ENCODE measurements at regions not wholly inside any gene's neighbourhood (a gene's known extent, or its start where the extent isn't known, plus 50 kb on each side); places are given as distances from the start of the nearest gene placed in this dataset.
A peak's percentile ranks its signal among the peaks of the same experiment; 100 is the strongest.

DNA sequence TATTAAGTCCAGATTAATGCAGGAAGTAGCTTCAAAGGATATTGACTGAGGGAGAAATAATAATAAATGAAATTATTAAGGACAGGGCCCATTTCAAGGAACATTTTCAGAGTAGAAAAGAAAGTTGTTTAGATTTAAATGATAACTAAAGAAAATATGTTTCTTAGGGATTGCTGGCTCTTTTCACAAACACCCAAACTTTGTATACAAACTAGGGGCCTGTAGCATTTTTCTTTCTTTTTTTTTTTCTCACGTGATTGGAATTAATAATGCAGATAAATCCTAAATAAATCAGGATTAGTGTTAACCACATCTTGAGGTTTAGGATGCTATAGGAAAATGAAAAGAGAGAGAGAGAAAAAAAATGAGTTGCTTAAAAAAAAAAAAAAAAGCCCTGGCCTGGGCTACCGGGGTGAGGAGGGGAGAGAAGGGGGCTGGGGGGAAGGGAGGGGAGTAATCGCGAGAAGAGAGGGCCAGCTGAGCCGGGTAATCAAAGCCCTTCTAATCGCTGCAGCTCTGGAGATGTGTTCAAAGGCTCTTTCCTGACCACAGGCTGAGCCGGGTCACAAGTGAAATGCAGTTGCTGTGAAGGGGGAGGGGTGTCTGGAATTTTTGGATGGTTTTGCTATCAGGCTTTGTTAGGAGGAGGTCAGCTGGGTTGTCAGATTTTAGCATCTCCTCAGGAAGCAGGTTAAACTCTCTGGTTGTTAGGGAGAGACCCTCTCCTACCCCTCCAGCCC lies 104.6 kb upstream of the ZFHX3 start:
- Histone ChIP-seq H3K4me1 (ENCODE audit: control insufficient read depth in 1 of 2, insufficient read depth in 2 of 2, low read depth in 1 of 2, low read length in 1 of 2) (peaks cover 0 to 2% of the 10 kb centered on the region in 2 experiments; a peak in 1 of 4 replicates), H3K4me2 (no peak overlapping the region), H4K20me1 (ENCODE audit: insufficient read depth) (no peaks in the 10 kb centered on the region), H2AFZ (ENCODE audit: low read depth) (no peak overlapping the region), H3K9me2 (no peaks in the 10 kb centered on the region), H3K27ac (ENCODE audit: low read depth in 2 of 2, low read length in 1 of 2) (no peak overlapping the region), H3K79me2 (ENCODE audit: insufficient read depth) (no peaks in the 10 kb centered on the region), H3K4me3 (ENCODE audit: low read depth in 2 of 2, low read length in 1 of 2) (no peak overlapping the region), H3K9me3 (no peaks in the 10 kb centered on the region), H3K9ac (no peak overlapping the region), H3K27me3 (ENCODE audit: insufficient read depth) (no peaks in the 10 kb centered on the region), H3K36me3 (replicated peaks in 1 of 2; ENCODE audit: control insufficient read depth in 1 of 2, insufficient read depth in 2 of 2, low read length in 1 of 2) (no peaks in the 10 kb centered on the region), H3F3A (replicated peaks; ENCODE audit: insufficient read depth) (no peaks in the 10 kb centered on the region)
- TF ChIP-seq MEF2A (IDR thresholded peaks at IDR 0.05; ENCODE audit: borderline replicate concordance, low read depth), result no peak
- no peak for TF ChIP-seq SMC3 (IDR thresholded peaks at IDR 0.05; ENCODE audit: low read depth, low read length)
- TF ChIP-seq RFX5 (IDR thresholded peaks at IDR 0.05; ENCODE audit: low read length), result no peak
- no peak for TF ChIP-seq NRF1 (IDR thresholded peaks at IDR 0.05; ENCODE audit: low read depth, low read length)
- no peak for TF ChIP-seq GABPA (IDR thresholded peaks at IDR 0.05; ENCODE audit: low read depth)
- TF ChIP-seq, protein P1, sequence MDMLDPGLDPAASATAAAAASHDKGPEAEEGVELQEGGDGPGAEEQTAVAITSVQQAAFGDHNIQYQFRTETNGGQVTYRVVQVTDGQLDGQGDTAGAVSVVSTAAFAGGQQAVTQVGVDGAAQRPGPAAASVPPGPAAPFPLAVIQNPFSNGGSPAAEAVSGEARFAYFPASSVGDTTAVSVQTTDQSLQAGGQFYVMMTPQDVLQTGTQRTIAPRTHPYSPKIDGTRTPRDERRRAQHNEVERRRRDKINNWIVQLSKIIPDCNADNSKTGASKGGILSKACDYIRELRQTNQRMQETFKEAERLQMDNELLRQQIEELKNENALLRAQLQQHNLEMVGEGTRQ (IDR thresholded peaks at IDR 0.05; ENCODE audit: borderline replicate concordance, low read depth, low read length), result no peak
- TF ChIP-seq, protein P2, sequence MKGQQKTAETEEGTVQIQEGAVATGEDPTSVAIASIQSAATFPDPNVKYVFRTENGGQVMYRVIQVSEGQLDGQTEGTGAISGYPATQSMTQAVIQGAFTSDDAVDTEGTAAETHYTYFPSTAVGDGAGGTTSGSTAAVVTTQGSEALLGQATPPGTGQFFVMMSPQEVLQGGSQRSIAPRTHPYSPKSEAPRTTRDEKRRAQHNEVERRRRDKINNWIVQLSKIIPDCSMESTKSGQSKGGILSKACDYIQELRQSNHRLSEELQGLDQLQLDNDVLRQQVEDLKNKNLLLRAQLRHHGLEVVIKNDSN (IDR thresholded peaks at IDR 0.05; ENCODE audit: borderline replicate concordance, low read depth), result no peak
- TF ChIP-seq FOXM1 (IDR thresholded peaks at IDR 0.05; ENCODE audit: low read depth), result no peak
- TF ChIP-seq, protein P3, sequence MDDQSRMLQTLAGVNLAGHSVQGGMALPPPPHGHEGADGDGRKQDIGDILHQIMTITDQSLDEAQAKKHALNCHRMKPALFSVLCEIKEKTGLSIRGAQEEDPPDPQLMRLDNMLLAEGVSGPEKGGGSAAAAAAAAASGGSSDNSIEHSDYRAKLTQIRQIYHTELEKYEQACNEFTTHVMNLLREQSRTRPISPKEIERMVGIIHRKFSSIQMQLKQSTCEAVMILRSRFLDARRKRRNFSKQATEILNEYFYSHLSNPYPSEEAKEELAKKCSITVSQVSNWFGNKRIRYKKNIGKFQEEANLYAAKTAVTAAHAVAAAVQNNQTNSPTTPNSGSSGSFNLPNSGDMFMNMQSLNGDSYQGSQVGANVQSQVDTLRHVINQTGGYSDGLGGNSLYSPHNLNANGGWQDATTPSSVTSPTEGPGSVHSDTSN (IDR thresholded peaks at IDR 0.05), result no peak
- TF ChIP-seq, protein P4, sequence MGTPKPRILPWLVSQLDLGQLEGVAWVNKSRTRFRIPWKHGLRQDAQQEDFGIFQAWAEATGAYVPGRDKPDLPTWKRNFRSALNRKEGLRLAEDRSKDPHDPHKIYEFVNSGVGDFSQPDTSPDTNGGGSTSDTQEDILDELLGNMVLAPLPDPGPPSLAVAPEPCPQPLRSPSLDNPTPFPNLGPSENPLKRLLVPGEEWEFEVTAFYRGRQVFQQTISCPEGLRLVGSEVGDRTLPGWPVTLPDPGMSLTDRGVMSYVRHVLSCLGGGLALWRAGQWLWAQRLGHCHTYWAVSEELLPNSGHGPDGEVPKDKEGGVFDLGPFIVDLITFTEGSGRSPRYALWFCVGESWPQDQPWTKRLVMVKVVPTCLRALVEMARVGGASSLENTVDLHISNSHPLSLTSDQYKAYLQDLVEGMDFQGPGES (IDR thresholded peaks at IDR 0.05; ENCODE audit: low read depth, low read length), result no peak
- ChIA-PET CTCF (no interaction called here), POLR2A (no interaction called here)
- DNase-seq, result peak; percentile 22
- 72% methylated on average over 7 of the region's 7 CpGs for WGBS (ENCODE audit: low lambda C conversion rate)

DNA sequence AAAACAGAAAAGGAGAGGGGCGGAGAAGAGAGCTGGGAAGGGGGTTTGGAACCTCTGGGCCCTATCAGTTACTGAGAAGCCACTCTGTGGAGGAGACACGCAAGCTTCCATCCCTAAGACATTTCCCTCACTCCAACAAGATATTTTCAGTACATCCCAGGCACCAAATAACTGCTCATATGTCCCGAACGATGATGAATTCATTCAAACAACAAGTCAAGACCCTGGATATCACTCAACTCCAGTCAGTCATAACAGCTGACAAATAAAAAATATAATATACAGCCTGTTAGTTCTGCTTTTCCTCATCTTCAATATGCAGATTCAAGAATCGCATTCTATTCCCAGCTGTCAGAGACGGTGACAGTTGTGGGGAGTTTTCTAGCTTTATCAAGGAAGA lies 104.0 kb upstream of the ZFHX3 start:
- WGBS (ENCODE audit: low lambda C conversion rate), result 96% methylated on average over 6 of the region's 6 CpGs
- Histone ChIP-seq H3F3A (replicated peaks; ENCODE audit: insufficient read depth) (no peaks in the 10 kb centered on the region), H3K9ac (no peak overlapping the region), H3K9me3 (no peaks in the 10 kb centered on the region), H3K27me3 (ENCODE audit: insufficient read depth) (no peaks in the 10 kb centered on the region), H3K9me2 (no peaks in the 10 kb centered on the region), H3K4me1 (ENCODE audit: control insufficient read depth in 1 of 2, insufficient read depth in 2 of 2, low read depth in 1 of 2, low read length in 1 of 2) (peaks cover 0 to 2% of the 10 kb centered on the region in 2 experiments; a peak in 1 of 4 replicates), H3K4me3 (ENCODE audit: low read depth in 2 of 2, low read length in 1 of 2) (no peak overlapping the region), H3K27ac (ENCODE audit: low read depth in 2 of 2, low read length in 1 of 2) (no peak overlapping the region), H4K20me1 (ENCODE audit: insufficient read depth) (no peaks in the 10 kb centered on the region), H3K4me2 (no peak overlapping the region), H3K36me3 (replicated peaks in 1 of 2; ENCODE audit: control insufficient read depth in 1 of 2, insufficient read depth in 2 of 2, low read length in 1 of 2) (no peaks in the 10 kb centered on the region), H3K79me2 (ENCODE audit: insufficient read depth) (no peaks in the 10 kb centered on the region), H2AFZ (ENCODE audit: low read depth) (no peak overlapping the region)
- CTCF ChIA-PET, result no interaction called here
- POLR2A ChIA-PET, result no interaction called here
- DNase-seq, result no peak
- TF ChIP-seq POLR2AphosphoS5 (IDR thresholded peaks at IDR 0.05; ENCODE audit: low read depth, low read length) (no peak), RXRA (IDR thresholded peaks at IDR 0.05; ENCODE audit: borderline replicate concordance, low read depth) (no peak), GATA2 (CRISPR knock-in tag; IDR thresholded peaks at IDR 0.05) (no peak), EP300 (IDR thresholded peaks at IDR 0.05; ENCODE audit: borderline replicate concordance in 1 of 2, low read depth in 1 of 2, low read length in 1 of 2) (no peak), CHD2 (IDR thresholded peaks at IDR 0.05; ENCODE audit: low read length, partially characterized antibody) (no peak), MXI1 (IDR thresholded peaks at IDR 0.05; ENCODE audit: low read depth, low read length) (no peak), RAD21 (IDR thresholded peaks at IDR 0.05; ENCODE audit: low read length) (no peak), YY1 (IDR thresholded peaks at IDR 0.05; ENCODE audit: low read depth) (no peak), SMC3 (IDR thresholded peaks at IDR 0.05; ENCODE audit: low read depth, low read length) (no peak), FOXM1 (IDR thresholded peaks at IDR 0.05; ENCODE audit: low read depth) (no peak)
- TF ChIP-seq, protein P5, sequence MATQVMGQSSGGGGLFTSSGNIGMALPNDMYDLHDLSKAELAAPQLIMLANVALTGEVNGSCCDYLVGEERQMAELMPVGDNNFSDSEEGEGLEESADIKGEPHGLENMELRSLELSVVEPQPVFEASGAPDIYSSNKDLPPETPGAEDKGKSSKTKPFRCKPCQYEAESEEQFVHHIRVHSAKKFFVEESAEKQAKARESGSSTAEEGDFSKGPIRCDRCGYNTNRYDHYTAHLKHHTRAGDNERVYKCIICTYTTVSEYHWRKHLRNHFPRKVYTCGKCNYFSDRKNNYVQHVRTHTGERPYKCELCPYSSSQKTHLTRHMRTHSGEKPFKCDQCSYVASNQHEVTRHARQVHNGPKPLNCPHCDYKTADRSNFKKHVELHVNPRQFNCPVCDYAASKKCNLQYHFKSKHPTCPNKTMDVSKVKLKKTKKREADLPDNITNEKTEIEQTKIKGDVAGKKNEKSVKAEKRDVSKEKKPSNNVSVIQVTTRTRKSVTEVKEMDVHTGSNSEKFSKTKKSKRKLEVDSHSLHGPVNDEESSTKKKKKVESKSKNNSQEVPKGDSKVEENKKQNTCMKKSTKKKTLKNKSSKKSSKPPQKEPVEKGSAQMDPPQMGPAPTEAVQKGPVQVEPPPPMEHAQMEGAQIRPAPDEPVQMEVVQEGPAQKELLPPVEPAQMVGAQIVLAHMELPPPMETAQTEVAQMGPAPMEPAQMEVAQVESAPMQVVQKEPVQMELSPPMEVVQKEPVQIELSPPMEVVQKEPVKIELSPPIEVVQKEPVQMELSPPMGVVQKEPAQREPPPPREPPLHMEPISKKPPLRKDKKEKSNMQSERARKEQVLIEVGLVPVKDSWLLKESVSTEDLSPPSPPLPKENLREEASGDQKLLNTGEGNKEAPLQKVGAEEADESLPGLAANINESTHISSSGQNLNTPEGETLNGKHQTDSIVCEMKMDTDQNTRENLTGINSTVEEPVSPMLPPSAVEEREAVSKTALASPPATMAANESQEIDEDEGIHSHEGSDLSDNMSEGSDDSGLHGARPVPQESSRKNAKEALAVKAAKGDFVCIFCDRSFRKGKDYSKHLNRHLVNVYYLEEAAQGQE (IDR thresholded peaks at IDR 0.05; ENCODE audit: low read depth, low read length), result no peak
- TF ChIP-seq, protein P6, sequence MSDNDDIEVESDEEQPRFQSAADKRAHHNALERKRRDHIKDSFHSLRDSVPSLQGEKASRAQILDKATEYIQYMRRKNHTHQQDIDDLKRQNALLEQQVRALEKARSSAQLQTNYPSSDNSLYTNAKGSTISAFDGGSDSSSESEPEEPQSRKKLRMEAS (IDR thresholded peaks at IDR 0.05; ENCODE audit: low read depth), result no peak

All from SK-N-SH (cell line).